HG02885 (cell line): ENCODE measurements at regions not wholly inside any gene's neighbourhood (a gene's known extent, or its start where the extent isn't known, plus 50 kb on each side); places are given as distances from the start of the nearest gene placed in this dataset.

Experiments
- ATAC-seq: cut with Tn5 transposase; IDR thresholded peaks from one replicate; pipeline ENCODE4 v1.9.1; 2021; ENCODE audit warnings: mild to moderate bottlenecking; ENCODE audit not compliant: unreplicated experiment, poor library complexity

GRCh38 chr1:239587574-239588369 lies 201.4 kb downstream of the CHRM3 start:
- no peak for ATAC-seq

GRCh38 chr1:239590556-239590955 lies 204.2 kb downstream of the CHRM3 start:
- ATAC-seq = no peak

DNA sequence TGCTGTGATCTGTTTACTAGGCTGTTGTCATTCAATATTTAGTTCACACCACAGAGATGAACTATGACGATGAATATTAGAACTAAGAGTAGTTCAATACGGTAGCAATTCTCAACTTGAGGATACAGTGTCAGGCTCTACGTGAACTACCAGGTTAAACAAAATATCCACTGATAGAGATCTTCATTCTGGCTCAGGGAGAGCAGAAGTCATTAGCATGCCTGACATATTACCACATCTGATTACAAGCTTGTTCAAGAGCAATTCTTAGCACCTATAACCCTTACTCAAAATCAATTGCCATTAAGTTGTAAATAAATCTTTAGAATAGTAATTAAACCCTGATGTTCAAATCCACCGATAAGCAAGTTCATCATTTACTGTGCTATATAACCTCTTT lies 207.2 kb downstream of the CHRM3 start:
- ATAC-seq = no peak

DNA sequence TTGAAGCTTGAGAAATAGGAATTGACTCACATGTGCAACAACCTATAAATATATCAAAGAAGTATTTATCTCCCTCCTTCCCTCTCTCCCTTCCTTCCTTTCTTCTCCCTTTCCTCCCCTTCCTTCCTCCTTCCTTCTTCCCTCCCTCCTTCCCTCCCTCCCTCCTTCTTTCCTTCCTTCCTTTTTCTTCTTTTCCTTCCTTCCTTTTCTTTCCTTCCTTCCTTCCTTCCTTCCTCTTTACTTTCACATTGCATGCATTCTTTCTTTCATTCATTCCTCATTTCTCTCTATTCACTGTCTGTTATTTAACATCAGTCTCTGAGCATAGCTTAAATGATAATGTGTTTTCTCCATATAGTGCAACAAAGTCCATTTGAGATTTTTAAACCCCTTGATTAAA lies 214.2 kb downstream of the CHRM3 start:
- ATAC-seq = no peak

DNA sequence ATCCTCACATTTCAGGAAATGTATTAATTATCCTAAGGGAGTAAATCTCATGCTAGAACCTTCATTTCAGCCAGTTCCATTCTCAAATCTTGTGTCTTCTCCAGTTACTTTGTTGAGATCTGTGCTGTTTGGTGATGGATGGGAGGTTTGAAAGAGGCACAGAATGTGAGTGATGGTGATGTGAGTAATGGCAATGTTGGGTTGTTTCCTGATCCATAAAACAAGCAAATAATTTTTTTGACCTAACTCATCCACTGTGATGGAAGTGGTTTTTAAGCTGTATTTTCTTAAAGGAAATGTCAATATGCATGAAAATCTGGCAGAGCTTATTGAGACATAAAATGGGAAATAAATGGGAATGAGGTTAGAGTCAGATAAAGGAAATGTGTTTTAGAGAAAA lies 214.7 kb downstream of the CHRM3 start:
- no peak for ATAC-seq

- no peak for ATAC-seq
Observed at GRCh38 chr1:239603530-239603929, 217.2 kb downstream of the CHRM3 start.

DNA sequence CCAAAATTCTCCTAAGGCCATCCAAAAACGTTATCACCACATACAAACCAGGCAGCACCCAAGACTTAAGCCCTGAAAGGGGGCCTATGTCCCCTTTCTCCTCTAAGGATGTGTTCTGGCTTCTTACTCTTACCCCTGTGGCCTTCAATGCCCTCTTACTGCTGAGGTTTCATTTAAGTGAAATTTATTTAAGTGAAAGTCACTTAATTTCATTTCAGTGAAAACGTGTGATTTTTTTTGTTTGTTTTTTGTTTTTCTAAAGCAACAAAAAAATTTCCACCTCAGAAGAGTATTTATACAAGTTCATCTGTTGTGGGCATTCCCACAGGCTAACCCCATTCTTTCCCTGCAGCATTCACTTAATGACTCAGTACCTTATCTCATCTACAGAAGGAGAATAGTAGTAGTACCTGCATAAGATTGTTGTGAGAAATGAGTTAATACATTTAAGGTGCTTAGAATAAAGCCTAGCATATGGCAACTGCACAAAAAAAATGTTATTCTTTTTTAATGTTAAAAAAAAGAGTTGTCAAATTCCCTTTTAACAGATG lies 220.6 kb downstream of the CHRM3 start:
- no peak for ATAC-seq

GRCh38 chr1:239608469-239608868 lies 222.1 kb downstream of the CHRM3 start:
- no peak for ATAC-seq

GRCh38 chr1:239612379-239612778 lies 226.0 kb downstream of the CHRM3 start:
- no peak for ATAC-seq

DNA sequence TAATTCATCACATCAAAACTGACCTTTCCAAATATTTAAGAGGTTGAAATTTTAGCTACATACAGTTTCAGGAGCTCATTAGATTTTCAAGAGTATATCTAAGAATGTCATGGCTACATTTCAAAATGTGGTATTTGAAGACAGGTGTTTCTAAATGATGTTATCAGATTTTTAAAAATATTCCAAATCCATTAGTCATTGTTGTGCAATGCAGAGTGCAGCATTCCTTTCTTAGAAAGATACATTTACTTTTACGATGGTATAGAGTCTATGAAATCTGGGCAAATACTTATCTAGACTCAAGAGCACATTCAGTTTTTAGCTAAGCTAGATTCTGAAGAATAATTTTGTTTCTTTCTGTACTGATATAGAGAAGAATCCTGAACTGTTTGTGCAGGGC lies 230.3 kb downstream of the CHRM3 start:
- no peak for ATAC-seq

DNA sequence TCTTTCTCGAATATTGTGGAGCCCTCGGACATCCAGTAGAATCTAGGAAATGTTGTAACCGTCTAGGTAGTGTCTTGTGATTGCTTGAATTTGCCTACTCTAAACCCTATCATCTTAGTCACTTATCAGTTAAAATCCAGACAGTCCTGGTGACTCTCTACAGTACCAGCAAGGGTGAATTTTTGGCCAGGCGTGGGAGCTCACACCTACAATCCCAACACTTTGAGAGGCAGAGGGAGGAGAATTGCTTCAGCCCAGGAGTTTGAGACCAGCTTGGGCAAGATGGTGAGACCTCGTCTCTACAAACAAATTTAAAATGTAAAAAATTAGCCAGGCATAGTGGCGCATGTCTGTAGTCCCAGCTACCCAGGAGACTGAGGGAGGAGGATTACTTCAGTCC lies 230.9 kb downstream of the CHRM3 start:
- ATAC-seq = no peak

- ATAC-seq = no peak
Observed at GRCh38 chr1:239617731-239618130, 231.4 kb downstream of the CHRM3 start.

GRCh38 chr1:239619190-239619589 lies 232.8 kb downstream of the CHRM3 start:
- no peak for ATAC-seq

- ATAC-seq = no peak
Observed at GRCh38 chr1:239630767-239631166, 244.4 kb downstream of the CHRM3 start.

DNA sequence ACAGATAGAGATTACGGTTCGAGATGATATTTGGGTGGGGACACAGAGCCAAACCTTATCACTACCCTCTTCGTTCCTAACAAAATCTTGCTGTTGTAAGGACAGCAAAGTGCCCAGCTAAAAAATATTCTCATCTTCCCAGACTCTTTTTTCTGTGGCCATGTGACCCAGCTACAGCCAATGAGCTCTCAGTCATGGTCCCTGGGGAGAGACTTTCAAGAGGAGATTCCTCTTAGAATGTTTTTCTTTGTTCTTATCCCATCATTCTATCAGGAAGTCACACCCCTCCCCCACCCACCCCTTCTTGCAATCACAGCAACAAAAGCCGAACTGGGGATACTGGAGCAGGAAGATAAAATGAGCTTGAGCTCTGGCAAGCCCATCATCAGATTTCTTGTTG lies 247.1 kb downstream of the CHRM3 start:
- no peak for ATAC-seq

DNA sequence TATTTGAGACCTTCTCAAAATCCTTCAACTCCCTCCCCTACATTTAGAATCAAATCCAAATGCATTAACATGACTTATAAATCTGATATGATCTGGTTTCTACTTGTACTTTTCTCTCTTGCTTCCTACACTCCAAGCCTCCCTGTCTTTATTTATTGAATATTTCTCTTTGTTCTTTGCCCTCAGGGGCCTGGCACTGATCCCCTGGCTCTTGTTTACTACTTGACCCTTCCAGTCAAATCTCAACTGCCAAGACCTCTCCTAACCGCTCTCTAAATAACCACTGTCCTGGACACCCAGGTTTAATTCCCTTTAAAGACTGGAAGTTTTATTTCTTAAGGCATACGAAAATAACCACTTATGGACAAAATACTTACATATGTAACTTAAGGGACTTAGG lies 248.9 kb downstream of the CHRM3 start:
- no peak for ATAC-seq

- no peak for ATAC-seq
Observed at GRCh38 chr1:239636347-239636746, 250.0 kb downstream of the CHRM3 start.

DNA sequence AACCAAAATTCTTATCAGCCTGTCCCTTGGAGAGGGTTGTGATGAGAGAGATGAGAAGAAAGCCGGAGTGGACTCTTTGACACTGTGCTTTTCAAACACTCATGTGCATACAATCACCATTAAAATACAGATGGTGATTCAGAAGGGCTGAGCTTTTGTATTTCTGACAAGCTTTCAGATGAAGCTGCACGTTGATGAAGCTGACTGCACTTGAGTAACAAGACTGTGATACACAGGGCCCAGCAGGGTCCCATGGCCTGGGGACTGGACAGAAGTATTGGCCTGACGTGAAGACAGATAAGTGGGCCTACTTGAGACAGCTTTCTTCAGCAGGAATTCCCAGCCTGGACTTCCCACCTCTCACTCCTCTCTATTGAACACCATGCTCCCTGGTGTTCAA lies 258.2 kb downstream of the CHRM3 start:
- ATAC-seq = no peak

GRCh38 chr1:239647045-239647444 lies 260.7 kb downstream of the CHRM3 start:
- ATAC-seq = no peak

GRCh38 chr1:239647964-239648632 lies 261.7 kb downstream of the CHRM3 start:
- no peak for ATAC-seq

- ATAC-seq = no peak
Observed at GRCh38 chr1:239655023-239655422, 268.7 kb downstream of the CHRM3 start.

GRCh38 chr1:239657291-239657690 lies 270.9 kb downstream of the CHRM3 start:
- ATAC-seq = no peak
